ENCODE measurements at regions not wholly inside any gene's neighbourhood (a gene's known extent, or its start where the extent isn't known, plus 50 kb on each side); places are given as distances from the start of the nearest gene placed in this dataset.
"Not testable (repeated sequence)": the region's sequence is repeated elsewhere in the genome, so short reads cannot be mapped to it uniquely, and the experiment has no call there.

DNA sequence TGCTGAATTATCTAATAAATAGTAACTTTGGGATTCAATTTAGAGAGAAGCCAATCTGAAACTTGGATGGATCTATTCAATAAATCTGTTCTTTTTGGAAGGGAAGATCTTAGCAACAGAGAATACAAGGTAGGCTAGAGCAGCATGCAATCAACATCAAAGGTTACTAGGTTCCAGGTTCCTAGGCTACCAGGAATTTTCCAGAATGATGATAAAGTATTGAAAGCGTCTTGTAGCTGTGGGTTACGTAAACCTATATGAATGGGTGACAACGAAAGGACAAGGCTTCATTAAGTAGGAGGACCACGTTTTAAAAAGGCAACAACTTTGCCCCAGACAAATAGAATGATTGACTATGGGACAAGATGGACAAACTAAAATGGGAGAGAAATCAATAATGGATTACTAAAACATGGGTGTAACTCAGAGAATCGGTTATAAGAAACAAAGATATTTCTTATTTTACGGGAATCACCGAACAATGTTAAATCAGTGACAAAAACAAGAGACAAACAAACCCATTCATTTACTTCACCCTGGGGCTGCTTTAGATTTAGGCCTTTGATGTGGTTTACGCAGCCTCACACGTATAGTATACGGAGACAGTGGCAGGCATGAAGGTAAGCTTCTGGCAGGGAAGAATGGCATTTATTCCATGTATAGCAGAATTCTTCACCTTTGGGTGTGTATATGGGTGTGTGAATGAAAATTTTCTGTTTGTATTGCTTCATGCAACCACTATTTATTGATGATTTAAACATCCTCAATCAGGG, 732.6 kb upstream of the PABPC4L start:
- TF ChIP-seq, protein P1, sequence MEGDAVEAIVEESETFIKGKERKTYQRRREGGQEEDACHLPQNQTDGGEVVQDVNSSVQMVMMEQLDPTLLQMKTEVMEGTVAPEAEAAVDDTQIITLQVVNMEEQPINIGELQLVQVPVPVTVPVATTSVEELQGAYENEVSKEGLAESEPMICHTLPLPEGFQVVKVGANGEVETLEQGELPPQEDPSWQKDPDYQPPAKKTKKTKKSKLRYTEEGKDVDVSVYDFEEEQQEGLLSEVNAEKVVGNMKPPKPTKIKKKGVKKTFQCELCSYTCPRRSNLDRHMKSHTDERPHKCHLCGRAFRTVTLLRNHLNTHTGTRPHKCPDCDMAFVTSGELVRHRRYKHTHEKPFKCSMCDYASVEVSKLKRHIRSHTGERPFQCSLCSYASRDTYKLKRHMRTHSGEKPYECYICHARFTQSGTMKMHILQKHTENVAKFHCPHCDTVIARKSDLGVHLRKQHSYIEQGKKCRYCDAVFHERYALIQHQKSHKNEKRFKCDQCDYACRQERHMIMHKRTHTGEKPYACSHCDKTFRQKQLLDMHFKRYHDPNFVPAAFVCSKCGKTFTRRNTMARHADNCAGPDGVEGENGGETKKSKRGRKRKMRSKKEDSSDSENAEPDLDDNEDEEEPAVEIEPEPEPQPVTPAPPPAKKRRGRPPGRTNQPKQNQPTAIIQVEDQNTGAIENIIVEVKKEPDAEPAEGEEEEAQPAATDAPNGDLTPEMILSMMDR (IDR thresholded peaks at IDR 0.05; ENCODE audit: borderline replicate concordance, extremely low read depth, insufficient read depth), result no peak
- Histone ChIP-seq H3K36me3 (ENCODE audit: control insufficient read depth in 2 of 3, insufficient read depth in 3 of 3, low read length in 3 of 3) (no peaks in the 10 kb centered on the region), H3K9ac (ENCODE audit: low read length in 3 of 3) (no peak overlapping the region), H3K27ac (ENCODE audit: low read depth in 2 of 2, low read length in 2 of 2) (no peak overlapping the region), H3K4me3 (ENCODE audit: low read length in 3 of 3) (no peak overlapping the region), H3K27me3 (ENCODE audit: control insufficient read depth, insufficient read depth, low read length) (no peaks in the 10 kb centered on the region), H3K4me1 (ENCODE audit: control insufficient read depth in 2 of 3, insufficient read depth in 2 of 3, low read depth in 1 of 3, low read length in 3 of 3) (no peaks in the 10 kb centered on the region), H3K9me3 (ENCODE audit: control insufficient read depth in 2 of 3, insufficient read depth in 1 of 3, low read length in 3 of 3) (no peaks in the 10 kb centered on the region)
- FAIRE-seq (no peak), DNase-seq (no peak)
- intact Hi-C loops (cut with DNase I), result no loop called here

GRCh38 chr4:134915355-134915754, 713.8 kb upstream of the PABPC4L start:
- no peak overlapping the region for H3K27ac ChIP-seq (ENCODE audit: low read depth in 2 of 2, low read length in 2 of 2)
- H3K4me1 ChIP-seq (ENCODE audit: control insufficient read depth in 2 of 3, insufficient read depth in 2 of 3, low read depth in 1 of 3, low read length in 3 of 3), result no peaks in the 10 kb centered on the region
- no peaks in the 10 kb centered on the region for H3K27me3 ChIP-seq (ENCODE audit: control insufficient read depth, insufficient read depth, low read length)
- H3K9ac ChIP-seq (ENCODE audit: low read length in 3 of 3), result no peak overlapping the region
- intact Hi-C loops (cut with DNase I), result no loop called here
- no peaks in the 10 kb centered on the region for H3K9me3 ChIP-seq (ENCODE audit: control insufficient read depth in 2 of 3, insufficient read depth in 1 of 3, low read length in 3 of 3)
- FAIRE-seq (no peak), DNase-seq (no peak)
- TF ChIP-seq, protein P1 (IDR thresholded peaks at IDR 0.05; ENCODE audit: borderline replicate concordance, extremely low read depth, insufficient read depth), result no peak
- no peaks in the 10 kb centered on the region for H3K36me3 ChIP-seq (ENCODE audit: control insufficient read depth in 2 of 3, insufficient read depth in 3 of 3, low read length in 3 of 3)
- H3K4me3 ChIP-seq (ENCODE audit: low read length in 3 of 3), result no peak overlapping the region

DNA sequence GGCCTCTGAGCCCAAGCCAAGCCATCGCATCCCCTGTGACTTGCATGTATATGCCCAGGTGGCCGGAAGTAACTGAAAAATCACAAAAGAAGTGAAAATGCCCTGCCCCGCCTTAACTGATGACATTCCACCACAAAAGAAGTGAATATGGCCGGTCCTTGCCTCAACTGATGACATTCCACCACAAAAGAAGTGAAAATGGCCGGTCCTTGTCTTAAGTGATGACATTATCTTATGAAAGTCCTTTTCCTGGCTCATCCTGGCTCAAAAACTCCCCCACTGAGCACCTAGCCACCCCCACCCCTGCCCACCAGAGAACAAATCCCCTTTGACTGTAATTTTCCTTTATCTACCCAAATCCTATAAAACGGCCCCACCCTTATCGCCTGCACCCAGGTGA, 712.7 kb upstream of the PABPC4L start:
- H3K9ac ChIP-seq (ENCODE audit: low read length in 3 of 3); FAIRE-seq; H3K9me3 ChIP-seq (ENCODE audit: control insufficient read depth in 2 of 3, insufficient read depth in 1 of 3, low read length in 3 of 3); H3K36me3 ChIP-seq (ENCODE audit: control insufficient read depth in 2 of 3, insufficient read depth in 3 of 3, low read length in 3 of 3); H3K27me3 ChIP-seq (ENCODE audit: control insufficient read depth, insufficient read depth, low read length); H3K27ac ChIP-seq (ENCODE audit: low read depth in 2 of 2, low read length in 2 of 2); DNase-seq; H3K4me1 ChIP-seq (ENCODE audit: control insufficient read depth in 2 of 3, insufficient read depth in 2 of 3, low read depth in 1 of 3, low read length in 3 of 3); H3K4me3 ChIP-seq (ENCODE audit: low read length in 3 of 3); intact Hi-C loops (cut with DNase I): not testable (repeated sequence)

GRCh38 chr4:134911941-134912340, 710.4 kb upstream of the PABPC4L start:
- FAIRE-seq, result no peak

More at GRCh38 chr4:134911941-134912340, 710.4 kb upstream of the PABPC4L start:
- Histone ChIP-seq H3K9me3 (ENCODE audit: control insufficient read depth in 2 of 3, insufficient read depth in 1 of 3, low read length in 3 of 3) (no peaks in the 10 kb centered on the region), H3K27me3 (ENCODE audit: control insufficient read depth, insufficient read depth, low read length) (no peaks in the 10 kb centered on the region), H3K4me1 (ENCODE audit: control insufficient read depth in 2 of 3, insufficient read depth in 2 of 3, low read depth in 1 of 3, low read length in 3 of 3) (no peaks in the 10 kb centered on the region), H3K36me3 (ENCODE audit: control insufficient read depth in 2 of 3, insufficient read depth in 3 of 3, low read length in 3 of 3) (no peaks in the 10 kb centered on the region), H3K27ac (ENCODE audit: low read depth in 2 of 2, low read length in 2 of 2) (no peak overlapping the region), H3K4me3 (ENCODE audit: low read length in 3 of 3) (no peak overlapping the region), H3K9ac (ENCODE audit: low read length in 3 of 3) (no peak overlapping the region)
- TF ChIP-seq, protein P1 (IDR thresholded peaks at IDR 0.05; ENCODE audit: borderline replicate concordance, extremely low read depth, insufficient read depth), result no peak
- intact Hi-C loops (cut with DNase I), result no loop called here
- no peak for DNase-seq
